H1 (cell line): ENCODE measurements at regions not wholly inside any gene's neighbourhood (a gene's known extent, or its start where the extent isn't known, plus 50 kb on each side); places are given as distances from the start of the nearest gene placed in this dataset.

Source experiments
- CTCF ChIA-PET: fragments of 300-600 bp; sonication (Branson Sonifier 250); formaldehyde crosslinking; loops from one replicate; lab custom pipeline; 2021; ENCODE audit not compliant: partially characterized antibody; lab: Charles Lee
- POLR2A ChIA-PET: fragments of 300-600 bp; sonication (Branson Sonifier 250); formaldehyde crosslinking; loops from one replicate; lab custom pipeline; 2021; ENCODE audit warnings: inconsistent platforms; ENCODE audit not compliant: partially characterized antibody; lab: Charles Lee
- DNase-seq, 2 experiments: peaks; one replicate each; pipeline versions ENCODE4 v3.0.0 to v3.0.0-alpha.2; 2010 to 2022; ENCODE audit warnings: low spot score in 2 of 2, low read depth in 1 of 2, mixed read lengths in 1 of 2
- FAIRE-seq: peaks from 2 replicates; lab custom pipeline; 2011; peaks lifted over from hg19 to GRCh38; lab: Jason Lieb, UNC
- H2AFZ ChIP-seq: 2 replicates; pipeline ENCODE4 v1.8.1; 2012; ENCODE audit warnings: low read length, inconsistent platforms
- H2AK5ac ChIP-seq: 2 replicates; pipeline ENCODE4 v1.6.1; 2013; ENCODE audit warnings: low read depth, low read length
- H2BK120ac ChIP-seq: replicated peaks from 2 replicates; pipeline ENCODE3; 2013; ENCODE audit warnings: low read depth, low read length, inconsistent platforms
- H2BK12ac ChIP-seq: 2 replicates; pipeline ENCODE4 v1.6.1; 2013; ENCODE audit warnings: low read depth, low read length
- H2BK15ac ChIP-seq: 2 replicates; pipeline ENCODE4 v1.6.1; 2013; ENCODE audit warnings: low read length
- H2BK20ac ChIP-seq: 2 replicates; pipeline ENCODE4 v1.6.1; 2013; ENCODE audit warnings: low read length
- H2BK5ac ChIP-seq: 2 replicates; pipeline ENCODE4 v1.6.1; 2013; ENCODE audit warnings: low read depth, low read length
- H3K14ac ChIP-seq: 2 replicates; pipeline ENCODE4 v1.6.1; 2013; ENCODE audit warnings: inconsistent platforms; ENCODE audit not compliant: insufficient read length
- H3K18ac ChIP-seq: 2 replicates; pipeline ENCODE4 v1.6.1; 2013; ENCODE audit warnings: low read length; ENCODE audit errors: extremely low read depth
- H3K23ac ChIP-seq: 2 replicates; pipeline ENCODE4 v1.6.1; 2013; ENCODE audit warnings: inconsistent platforms; ENCODE audit not compliant: insufficient read length
- H3K23me2 ChIP-seq: 2 replicates; pipeline ENCODE4 v1.6.1; 2013; ENCODE audit warnings: low read depth, low read length
- H3K27ac ChIP-seq: 2 replicates; pipeline ENCODE4 v1.6.1; 2011; ENCODE audit warnings: low read depth, low read length, inconsistent platforms
- H3K27me3 ChIP-seq, 4 experiments: replicated peaks in 1 of 4; 1 replicate in 1 of 4; 2 replicates in 3 of 4; pipeline versions ENCODE4 v1.6.1 to v1.8.1; 2011 to 2013; ENCODE audit warnings: low read length in 3 of 4, mild to moderate bottlenecking in 3 of 4, inconsistent platforms in 2 of 4, mixed read lengths in 2 of 4, moderate library complexity in 1 of 4; ENCODE audit not compliant: control insufficient read depth in 3 of 4, insufficient read depth in 3 of 4; ENCODE audit errors: extremely low read depth in 1 of 4
- H3K36me3 ChIP-seq, 4 experiments: 2 replicates each; pipeline versions ENCODE4 v1.6.1 to v1.8.1; 2011 to 2013; ENCODE audit warnings: mild to moderate bottlenecking in 4 of 4, low read length in 3 of 4, moderate library complexity in 2 of 4, control low read depth in 1 of 4, inconsistent platforms in 1 of 4; ENCODE audit not compliant: insufficient read depth in 4 of 4, control insufficient read depth in 2 of 4
- H3K4ac ChIP-seq: replicated peaks from 2 replicates; pipeline ENCODE3; 2013; ENCODE audit warnings: low read length, low read depth, mixed read lengths, inconsistent platforms; ENCODE audit not compliant: insufficient read length
- H3K4me1 ChIP-seq, 4 experiments: replicated peaks in 1 of 4; 1 replicate in 1 of 4; 2 replicates in 3 of 4; pipeline versions ENCODE4 v1.6.1 to v1.8.1; 2011 to 2013; ENCODE audit warnings: low read length in 3 of 4, inconsistent platforms in 2 of 4, mixed read lengths in 1 of 4; ENCODE audit not compliant: insufficient read depth in 4 of 4, control insufficient read depth in 3 of 4
- H3K4me2 ChIP-seq, 2 experiments: 2 replicates each; pipeline versions ENCODE4 v1.6.1 to v1.8.1; 2011 to 2013; ENCODE audit warnings: low read depth in 2 of 2, low read length in 2 of 2, control low read depth in 1 of 2, inconsistent platforms in 1 of 2, mild to moderate bottlenecking in 1 of 2; ENCODE audit not compliant: insufficient read depth in 1 of 2
- H3K4me3 ChIP-seq, 4 experiments: fragments of 200-600, 300-600 bp in 1 of 4; sonication (generic), shearing (Covaris generic), sonication (Bioruptor Twin) in 1 of 4; 2 replicates each; pipeline versions ENCODE4 v1.5.1 to v1.8.1; 2011 to 2016; ENCODE audit warnings: low read length in 4 of 4, low read depth in 3 of 4, control low read depth in 2 of 4, inconsistent platforms in 2 of 4, mild to moderate bottlenecking in 2 of 4, mixed read lengths in 1 of 4, moderate library complexity in 1 of 4; ENCODE audit not compliant: insufficient read depth in 2 of 4; ENCODE audit errors: extremely low read depth in 1 of 4
- H3K56ac ChIP-seq: replicated peaks from 2 replicates; pipeline ENCODE3; 2013; ENCODE audit warnings: low read depth, mild to moderate bottlenecking, mixed read lengths, low read length, inconsistent platforms; ENCODE audit not compliant: insufficient read length
- H3K79me1 ChIP-seq: 2 replicates; pipeline ENCODE4 v1.6.1; 2013; ENCODE audit warnings: low read depth, low read length, control low read depth
- H3K79me2 ChIP-seq, 2 experiments: 2 replicates each; pipeline versions ENCODE4 v1.6.1 to v1.8.1; 2012 to 2013; ENCODE audit warnings: low read length in 2 of 2, mild to moderate bottlenecking in 2 of 2, inconsistent platforms in 1 of 2; ENCODE audit not compliant: insufficient read depth in 2 of 2, control insufficient read depth in 1 of 2
- H3K9ac ChIP-seq, 4 experiments: replicated peaks in 1 of 4; 1 replicate in 1 of 4; 2 replicates in 3 of 4; pipeline versions ENCODE4 v1.6.1 to v1.8.1; 2011 to 2013; ENCODE audit warnings: low read depth in 3 of 4, low read length in 3 of 4, control low read depth in 2 of 4, mild to moderate bottlenecking in 2 of 4, moderate library complexity in 2 of 4, inconsistent platforms in 1 of 4; ENCODE audit errors: extremely low read depth in 1 of 4
- H3K9me3 ChIP-seq, 2 experiments: 2 replicates each; pipeline versions ENCODE4 v1.6.1 to v1.8.1; 2012 to 2013; ENCODE audit warnings: mild to moderate bottlenecking in 2 of 2, moderate library complexity in 2 of 2, control low read depth in 1 of 2, inconsistent platforms in 1 of 2, low read depth in 1 of 2, low read length in 1 of 2, mixed read lengths in 1 of 2; ENCODE audit not compliant: insufficient read depth in 2 of 2
- H4K20me1 ChIP-seq, 2 experiments: replicated peaks in 1 of 2; 2 replicates each; pipeline versions ENCODE3 to v1.8.1; 2011 to 2013; ENCODE audit warnings: inconsistent platforms in 2 of 2, low read length in 2 of 2, mild to moderate bottlenecking in 1 of 2; ENCODE audit not compliant: insufficient read depth in 2 of 2, control insufficient read depth in 1 of 2
- H4K5ac ChIP-seq: 2 replicates; pipeline ENCODE4 v1.6.1; 2013; ENCODE audit warnings: low read length, low read depth, mixed read lengths, inconsistent platforms; ENCODE audit not compliant: insufficient read length
- H4K8ac ChIP-seq: 2 replicates; pipeline ENCODE4 v1.8.0; 2013; ENCODE audit warnings: mild to moderate bottlenecking, moderate library complexity, low read length, inconsistent platforms; ENCODE audit not compliant: insufficient read depth; ENCODE audit errors: extremely low read depth
- H4K91ac ChIP-seq: replicated peaks from 2 replicates; pipeline ENCODE3; 2013; ENCODE audit warnings: low read length, mixed read lengths, inconsistent platforms; ENCODE audit not compliant: insufficient read length
- ASH2L ChIP-seq: fragments of 200-600, 300-600 bp; sonication (generic); IDR thresholded peaks from one replicate; pipeline ENCODE4 v1.7.1; 2017; ENCODE audit warnings: low read length
- ATF3 ChIP-seq: IDR thresholded peaks from 2 replicates; pipeline ENCODE4 v1.6.1; 2011; ENCODE audit warnings: low read depth, mild to moderate bottlenecking, low read length; ENCODE audit not compliant: insufficient read depth
- BCL11A ChIP-seq, 2 experiments: IDR thresholded peaks; one replicate each; pipeline ENCODE4 v1.6.1; 2011; ENCODE audit warnings: low read depth in 2 of 2, low read length in 2 of 2, mild to moderate bottlenecking in 2 of 2
- CBX8 ChIP-seq: fragments of 300-800, 300-1000 bp; sonication (generic); IDR thresholded peaks from 2 replicates; pipeline ENCODE4 v1.7.1; 2016; ENCODE audit warnings: low read depth, low read length, borderline replicate concordance
- CHD1 ChIP-seq: IDR thresholded peaks from 2 replicates; pipeline ENCODE4 v1.6.1; 2012; ENCODE audit warnings: low read depth, low read length, improper control_type of control experiment
- CHD2 ChIP-seq: IDR thresholded peaks from 2 replicates; pipeline ENCODE4 v1.6.1; 2012; ENCODE audit warnings: low read length, improper control_type of control experiment
- EGR1 ChIP-seq: IDR thresholded peaks from 2 replicates; pipeline ENCODE4 v1.6.1; 2011; ENCODE audit warnings: low read depth, low read length, borderline replicate concordance
- FOSL1 ChIP-seq: IDR thresholded peaks from 2 replicates; pipeline ENCODE4 v1.6.1; 2011; ENCODE audit warnings: mild to moderate bottlenecking, low read depth, low read length, moderate library complexity; ENCODE audit not compliant: insufficient read depth
- GTF2F1 ChIP-seq: IDR thresholded peaks from 2 replicates; pipeline ENCODE4 v1.6.1; 2012; ENCODE audit warnings: low read depth, low read length, improper control_type of control experiment, borderline replicate concordance
- JUND ChIP-seq: IDR thresholded peaks from 2 replicates; pipeline ENCODE4 v1.6.1; 2011; ENCODE audit warnings: mild to moderate bottlenecking, improper control_type of control experiment, low read length
- MAFK ChIP-seq: IDR thresholded peaks from 2 replicates; pipeline ENCODE4 v1.6.1; 2012; ENCODE audit warnings: low read depth, mild to moderate bottlenecking, improper control_type of control experiment, low read length
- PHF8 ChIP-seq: fragments of 200-600 bp; sonication (generic); conservative IDR thresholded peaks from 2 replicates; pipeline ENCODE4 v1.7.1; 2012; ENCODE audit warnings: low read depth, mild to moderate bottlenecking, inconsistent platforms, low read length, moderate library complexity
- POLR2A ChIP-seq, 2 experiments: IDR thresholded peaks; 1 replicate in 1 of 2; 2 replicates in 1 of 2; pipeline ENCODE4 v1.6.1; 2011; ENCODE audit warnings: low read depth in 2 of 2, low read length in 2 of 2, mild to moderate bottlenecking in 2 of 2; ENCODE audit errors: control extremely low read depth in 1 of 2
- RBBP5 ChIP-seq: IDR thresholded peaks from 2 replicates; pipeline ENCODE4 v1.7.1; 2012; ENCODE audit warnings: low read depth, mild to moderate bottlenecking, inconsistent platforms, low read length, moderate library complexity, borderline replicate concordance
- WGBS, 2 experiments: shearing (Covaris generic) in 1 of 2; methylation state at CpG; one replicate each; pipeline versions ENCODE4 v1.1.6 to v1.1.7; 2013 to 2015; ENCODE audit warnings: low lambda C conversion rate in 2 of 2, mixed read lengths in 2 of 2, inconsistent platforms in 1 of 2, low coverage in 1 of 2, missing lambda C conversion rate in 1 of 2; ENCODE audit not compliant: insufficient replicate concordance in 2 of 2, insufficient coverage in 1 of 2, insufficient read length in 1 of 2; ENCODE audit errors: extremely low coverage in 1 of 2, missing lambda C conversion rate in 1 of 2; 5-methylcytosine and 5-hydroxymethylcytosine counted together

GRCh38 chr12:11508699-11509098 is 113.3 kb upstream of the PRB2 start:
- Histone ChIP-seq H3K36me3 (no peaks in the 10 kb centered on the region), H3K23me2 (no peaks in the 10 kb centered on the region; the same call in 1 of the 2 replicates), H2BK120ac (no peak overlapping the region), H3K79me1 (no peaks in the 10 kb centered on the region), H3K23ac (no peak overlapping the region), H2BK12ac (peak overlapping the region; percentile 75; the same call in 1 of the 2 replicates), H2BK5ac (0 out of 2 replicates have a peak overlapping the region, but pooled peaks have one; percentile 2), H2BK20ac (no peak overlapping the region), H3K14ac (no peak overlapping the region), H3K79me2 (no peaks in the 10 kb centered on the region), H3K4me3 (no peak overlapping the region), H3K4me2 (0 out of 4 replicates have a peak overlapping the region, but pooled peaks of 1 of the 2 experiments have one; percentile 9), H2BK15ac (no peak overlapping the region), H2AK5ac (no peak overlapping the region), H3K18ac (no peak overlapping the region), H4K20me1 (no peaks in the 10 kb centered on the region), H3K56ac (no peak overlapping the region), H3K9ac (no peak overlapping the region), H3K4ac (no peak overlapping the region), H4K8ac (no peak overlapping the region), H3K4me1 (peaks cover 4 to 14% (median 6%) of the 10 kb centered on the region in 4 experiments), H2AFZ (peak overlapping the region; percentile 61), H3K9me3 (no peaks in the 10 kb centered on the region), H3K27me3 (no peaks in the 10 kb centered on the region), H4K5ac (no peak overlapping the region)
- no peak for FAIRE-seq
- CTCF ChIA-PET, result interaction anchor here (0.7 to 1.7 kb wide), 6 partner anchors 8 to 737 kb away, joined by 3 to 7 read pairs (median 4); no protein-coding TSS in a partner anchor
- POLR2A ChIA-PET, result interaction anchor here (1.2 kb wide), 1 partner anchor 10 kb away, joined by 5 read pairs; no protein-coding TSS in a partner anchor
- WGBS, 2 experiments, result 50% methylated on average over 4 of the region's 4 CpGs; no CpG with 5 or more reads in 1 of the 2 experiments
- no peak for DNase-seq
- TF ChIP-seq POLR2A (IDR thresholded peaks at IDR 0.05; ENCODE audit: control extremely low read depth in 1 of 2, low read depth in 2 of 2, low read length in 2 of 2) (no peak), GTF2F1 (no peak), FOSL1 (no peak), CBX8 (no peak), ATF3 (no peak), BCL11A (IDR thresholded peaks at IDR 0.05; ENCODE audit: low read depth in 2 of 2, low read length in 2 of 2) (no peak), ASH2L (no peak), EGR1 (no peak), JUND (no peak), RBBP5 (no peak), MAFK (no peak), CHD1 (no peak), PHF8 (no peak), CHD2 (no peak)
- TF ChIP-seq, all 59 proteins: peak for 0
- Histone ChIP-seq H4K91ac (no peak overlapping the region), H3K27ac (no peak overlapping the region)
